ENCODE measurements at regions not wholly inside any gene's neighbourhood (a gene's known extent, or its start where the extent isn't known, plus 50 kb on each side); places are given as distances from the start of the nearest gene placed in this dataset.

- Histone ChIP-seq H3K4me2 (ENCODE audit: low read length) (no peak overlapping the region), H3K9me3 (ENCODE audit: low read length) (no peaks in the 10 kb centered on the region), H3F3A (ENCODE audit: low read length, unreplicated experiment) (no peaks in the 10 kb centered on the region), H3K36me3 (ENCODE audit: low read depth, low read length) (no peaks in the 10 kb centered on the region), H3K27ac (ENCODE audit: low read length) (no peak overlapping the region), H3K27me3 (ENCODE audit: low read length) (no peaks in the 10 kb centered on the region), H3K9me2 (replicated peaks; ENCODE audit: low read length) (no peaks in the 10 kb centered on the region), H3K79me2 (ENCODE audit: low read length) (no peaks in the 10 kb centered on the region), H2AFZ (ENCODE audit: low read length) (no peak overlapping the region), H4K20me1 (ENCODE audit: low read length) (no peaks in the 10 kb centered on the region), H3K9ac (ENCODE audit: low read length) (no peak overlapping the region), H3K4me1 (ENCODE audit: insufficient read depth, low read length) (no peaks in the 10 kb centered on the region), H3K4me3 (ENCODE audit: low read length) (no peak overlapping the region)
- TF ChIP-seq, protein P1, sequence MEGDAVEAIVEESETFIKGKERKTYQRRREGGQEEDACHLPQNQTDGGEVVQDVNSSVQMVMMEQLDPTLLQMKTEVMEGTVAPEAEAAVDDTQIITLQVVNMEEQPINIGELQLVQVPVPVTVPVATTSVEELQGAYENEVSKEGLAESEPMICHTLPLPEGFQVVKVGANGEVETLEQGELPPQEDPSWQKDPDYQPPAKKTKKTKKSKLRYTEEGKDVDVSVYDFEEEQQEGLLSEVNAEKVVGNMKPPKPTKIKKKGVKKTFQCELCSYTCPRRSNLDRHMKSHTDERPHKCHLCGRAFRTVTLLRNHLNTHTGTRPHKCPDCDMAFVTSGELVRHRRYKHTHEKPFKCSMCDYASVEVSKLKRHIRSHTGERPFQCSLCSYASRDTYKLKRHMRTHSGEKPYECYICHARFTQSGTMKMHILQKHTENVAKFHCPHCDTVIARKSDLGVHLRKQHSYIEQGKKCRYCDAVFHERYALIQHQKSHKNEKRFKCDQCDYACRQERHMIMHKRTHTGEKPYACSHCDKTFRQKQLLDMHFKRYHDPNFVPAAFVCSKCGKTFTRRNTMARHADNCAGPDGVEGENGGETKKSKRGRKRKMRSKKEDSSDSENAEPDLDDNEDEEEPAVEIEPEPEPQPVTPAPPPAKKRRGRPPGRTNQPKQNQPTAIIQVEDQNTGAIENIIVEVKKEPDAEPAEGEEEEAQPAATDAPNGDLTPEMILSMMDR (conservative IDR thresholded peaks at IDR 0.05; ENCODE audit: low read depth, low read length): no peak
- TF ChIP-seq EZH2phosphoT487 (IDR thresholded peaks at IDR 0.05; ENCODE audit: borderline replicate concordance, low read length) (no peak), EZH2 (IDR thresholded peaks at IDR 0.05; ENCODE audit: low read length, unreplicated experiment) (no peak)
- BruUV-seq (replicated peaks): no TSS peak
- intact Hi-C loops (cut with micrococcal nuclease): loop anchor here (2.0 to 10.0 kb wide), 2 partner anchors 128 to 310 kb away; no protein-coding TSS in a partner anchor
- ATAC-seq (no peak), DNase-seq (no peak)
- ChIA-PET CTCF (interaction anchor here (0.6 kb wide), 1 partner anchor 485 kb away, joined by 7 read pairs; no protein-coding TSS in a partner anchor), POLR2A (ENCODE audit: unreplicated experiment) (no interaction called here)
Observed at GRCh38 chr13:72566526-72566925, 160.9 kb downstream of the MZT1 start.

- H3K9me2 ChIP-seq (replicated peaks; ENCODE audit: low read length): no peaks in the 10 kb centered on the region
- H3K36me3 ChIP-seq (ENCODE audit: low read depth, low read length): no peaks in the 10 kb centered on the region
- no peak overlapping the region for H3K27ac ChIP-seq (ENCODE audit: low read length)
- H3K4me1 ChIP-seq (ENCODE audit: insufficient read depth, low read length): no peaks in the 10 kb centered on the region
- no peaks in the 10 kb centered on the region for H3F3A ChIP-seq (ENCODE audit: low read length, unreplicated experiment)
- no peaks in the 10 kb centered on the region for H3K9me3 ChIP-seq (ENCODE audit: low read length)
- intact Hi-C loops (cut with micrococcal nuclease): loop anchor here (2.0 to 10.0 kb wide), 2 partner anchors 129 to 309 kb away; no protein-coding TSS in a partner anchor
- no TSS peak for BruUV-seq (replicated peaks)
- H3K79me2 ChIP-seq (ENCODE audit: low read length): no peaks in the 10 kb centered on the region
- DNase-seq (peak; percentile 53), ATAC-seq (peak; percentile 46; the same call in 1 of the 2 replicates)
- H3K9ac ChIP-seq (ENCODE audit: low read length): no peak overlapping the region
- no peaks in the 10 kb centered on the region for H3K27me3 ChIP-seq (ENCODE audit: low read length)
- H2AFZ ChIP-seq (ENCODE audit: low read length): no peak overlapping the region
- no peaks in the 10 kb centered on the region for H4K20me1 ChIP-seq (ENCODE audit: low read length)
- POLR2A ChIA-PET (ENCODE audit: unreplicated experiment): no interaction called here
- CTCF ChIA-PET: interaction anchor here (0.6 kb wide), 2 partner anchors 470 to 485 kb away, joined by 4 to 7 read pairs; no protein-coding TSS in a partner anchor
- TF ChIP-seq EZH2 (IDR thresholded peaks at IDR 0.05; ENCODE audit: low read length, unreplicated experiment): no peak
- TF ChIP-seq, protein P1 (conservative IDR thresholded peaks at IDR 0.05; ENCODE audit: low read depth, low read length): peak; percentile 69
- TF ChIP-seq EZH2phosphoT487 (IDR thresholded peaks at IDR 0.05; ENCODE audit: borderline replicate concordance, low read length): no peak
- H3K4me2 ChIP-seq (ENCODE audit: low read length): no peak overlapping the region
- H3K4me3 ChIP-seq (ENCODE audit: low read length): no peak overlapping the region
Observed at GRCh38 chr13:72565893-72566292, 161.5 kb downstream of the MZT1 start.

DNA sequence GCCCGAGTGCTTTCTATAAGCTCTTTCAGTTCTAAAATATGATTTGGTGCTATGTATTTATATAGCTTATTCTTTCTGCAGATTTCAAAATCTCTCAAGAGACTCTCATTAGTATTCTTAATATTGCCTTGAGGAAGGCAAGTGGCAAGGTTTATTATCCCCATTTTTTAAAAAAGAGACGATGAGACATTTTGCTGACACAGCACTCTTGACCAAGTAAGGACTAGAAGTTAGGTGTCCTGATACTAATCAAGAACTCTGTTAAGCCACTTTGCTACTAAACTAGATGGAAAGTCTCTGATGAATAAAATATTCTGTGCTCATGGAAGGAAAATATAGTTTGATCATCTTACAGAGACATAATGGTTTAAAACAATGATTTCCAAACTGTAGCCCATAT lies 164.7 kb downstream of the MZT1 start:
- BruUV-seq (replicated peaks): no TSS peak
- no peaks in the 10 kb centered on the region for H3K36me3 ChIP-seq (ENCODE audit: low read depth, low read length)
- no peak overlapping the region for H3K4me3 ChIP-seq (ENCODE audit: low read length)
- POLR2A ChIA-PET (ENCODE audit: unreplicated experiment): no interaction called here
- H3K79me2 ChIP-seq (ENCODE audit: low read length): no peaks in the 10 kb centered on the region
- H2AFZ ChIP-seq (ENCODE audit: low read length): no peak overlapping the region
- ATAC-seq (no peak), DNase-seq (no peak)
- H3F3A ChIP-seq (ENCODE audit: low read length, unreplicated experiment): no peaks in the 10 kb centered on the region
- CTCF ChIA-PET: no interaction called here
- intact Hi-C loops (cut with micrococcal nuclease): loop anchor here (10.0 kb wide), 1 partner anchor 132 kb away; no protein-coding TSS in a partner anchor
- TF ChIP-seq EZH2phosphoT487 (IDR thresholded peaks at IDR 0.05; ENCODE audit: borderline replicate concordance, low read length) (no peak), EZH2 (IDR thresholded peaks at IDR 0.05; ENCODE audit: low read length, unreplicated experiment) (no peak)
- TF ChIP-seq, protein P1 (conservative IDR thresholded peaks at IDR 0.05; ENCODE audit: low read depth, low read length): no peak
- no peaks in the 10 kb centered on the region for H3K27me3 ChIP-seq (ENCODE audit: low read length)
- no peak overlapping the region for H3K27ac ChIP-seq (ENCODE audit: low read length)
- H4K20me1 ChIP-seq (ENCODE audit: low read length): no peaks in the 10 kb centered on the region
- no peaks in the 10 kb centered on the region for H3K4me1 ChIP-seq (ENCODE audit: insufficient read depth, low read length)
- H3K9ac ChIP-seq (ENCODE audit: low read length): no peak overlapping the region
- H3K9me3 ChIP-seq (ENCODE audit: low read length): no peaks in the 10 kb centered on the region
- no peaks in the 10 kb centered on the region for H3K9me2 ChIP-seq (replicated peaks; ENCODE audit: low read length)
- H3K4me2 ChIP-seq (ENCODE audit: low read length): no peak overlapping the region
